ENCODE measurements at regions not wholly inside any gene's neighbourhood (a gene's known extent, or its start where the extent isn't known, plus 50 kb on each side); places are given as distances from the start of the nearest gene placed in this dataset.

DNA sequence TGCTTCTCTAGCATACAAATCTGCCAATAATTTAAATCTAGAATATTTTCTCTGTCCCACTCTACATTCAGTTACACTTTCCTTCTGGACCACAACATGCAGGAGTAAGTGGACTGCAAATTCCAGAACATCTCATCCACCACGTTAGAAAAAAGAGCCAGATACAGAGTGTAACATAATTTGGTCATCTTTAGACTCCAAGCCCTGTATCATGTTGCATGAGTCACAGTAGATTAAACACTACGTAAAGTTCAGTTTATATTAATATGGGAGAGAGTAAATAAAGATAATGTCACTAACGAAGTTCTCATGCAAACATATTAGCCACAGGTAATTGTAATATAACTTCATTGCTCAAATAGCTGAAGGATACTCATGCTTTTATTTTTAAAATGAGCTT, 327.0 kb downstream of the C6orf118 start:
- ATAC-seq (no peak), DNase-seq (ENCODE audit: extremely low read depth in 1 of 4, low spot score in 3 of 4) (no peak), FAIRE-seq (no peak)
- POLR2A ChIA-PET: no interaction called here
- Histone ChIP-seq H3K9me1 (ENCODE audit: control insufficient read depth, insufficient read depth, low read length) (no peaks in the 10 kb centered on the region), H3K9me3 (replicated peaks; ENCODE audit: control insufficient read depth, insufficient read depth, low read depth, low read length) (no peaks in the 10 kb centered on the region; the same call in 1 of the 2 replicates), H3K4me3 (no peak overlapping the region), H3K36me3 (ENCODE audit: control insufficient read depth, insufficient read depth, low read length) (no peaks in the 10 kb centered on the region), H3K4me2 (ENCODE audit: insufficient read depth, low read length) (no peak overlapping the region), H3K27me3 (ENCODE audit: control insufficient read depth in 2 of 2, insufficient read depth in 2 of 2, low read length in 2 of 2) (no peaks in the 10 kb centered on the region), H3K27ac (ENCODE audit: extremely low read depth, low read depth, low read length) (no peak overlapping the region), H3K79me2 (ENCODE audit: control insufficient read depth, insufficient read depth, low read length) (no peaks in the 10 kb centered on the region), H4K20me1 (replicated peaks; ENCODE audit: control insufficient read depth, insufficient read depth, low read length) (no peaks in the 10 kb centered on the region), H2AFZ (ENCODE audit: low read depth, low read length) (no peak overlapping the region), H3K9ac (ENCODE audit: insufficient read depth in 1 of 2, low read depth in 2 of 2, low read length in 2 of 2) (no peak overlapping the region), H3K4me1 (replicated peaks in 1 of 2; ENCODE audit: control insufficient read depth in 2 of 2, insufficient read depth in 2 of 2, low read length in 2 of 2) (no peaks in the 10 kb centered on the region)
- intact Hi-C loops (cut with micrococcal nuclease): no loop called here
- TF ChIP-seq ETV1 (tag; conservative IDR thresholded peaks at IDR 0.05; ENCODE audit: low read depth) (no peak), POLR2B (IDR thresholded peaks at IDR 0.05; ENCODE audit: low read depth, partially characterized antibody) (no peak), ZNF445 (CRISPR knock-in tag; IDR thresholded peaks at IDR 0.05; ENCODE audit: low read depth) (no peak)
- CTCF ChIA-PET (ENCODE audit: low intra/inter-chr PET ratio): no interaction called here
- 0% methylated on average over 3 of the region's 3 CpGs for WGBS (ENCODE audit: insufficient coverage, low coverage, missing lambda C conversion rate)
- in situ Hi-C loops (cut with MboI): no loop called here
- BruUV-seq (replicated peaks): no TSS peak

DNA sequence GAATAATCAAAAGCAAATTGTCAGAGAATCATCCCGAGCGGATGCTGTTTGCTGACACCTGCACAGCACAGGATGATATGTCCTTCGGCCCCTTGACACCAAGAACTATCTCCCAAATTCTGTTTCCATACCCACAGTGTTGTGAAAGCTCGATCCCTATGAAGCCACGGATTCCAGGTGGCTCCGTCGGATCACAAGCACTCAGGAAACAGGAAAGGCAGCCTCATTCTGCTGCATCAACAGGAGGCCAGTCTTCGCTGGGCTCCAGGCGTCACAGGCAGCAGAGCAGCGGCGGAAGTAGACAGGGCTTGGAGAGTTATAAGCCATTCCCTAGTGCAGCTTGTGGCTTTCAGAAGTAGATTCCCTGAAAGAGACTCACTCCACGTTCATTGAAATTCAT, 342.3 kb downstream of the C6orf118 start:
- ATAC-seq: no peak
- Histone ChIP-seq H3K79me2 (ENCODE audit: control insufficient read depth, insufficient read depth, low read length) (no peaks in the 10 kb centered on the region), H4K20me1 (replicated peaks; ENCODE audit: control insufficient read depth, insufficient read depth, low read length) (no peaks in the 10 kb centered on the region), H3K9ac (ENCODE audit: insufficient read depth in 1 of 2, low read depth in 2 of 2, low read length in 2 of 2) (no peak overlapping the region), H2AFZ (ENCODE audit: low read depth, low read length) (no peak overlapping the region), H3K4me2 (ENCODE audit: insufficient read depth, low read length) (no peak overlapping the region), H3K9me3 (replicated peaks; ENCODE audit: control insufficient read depth, insufficient read depth, low read depth, low read length) (no peaks in the 10 kb centered on the region; the same call in 1 of the 2 replicates), H3K27me3 (ENCODE audit: control insufficient read depth in 2 of 2, insufficient read depth in 2 of 2, low read length in 2 of 2) (no peaks in the 10 kb centered on the region), H3K36me3 (ENCODE audit: control insufficient read depth, insufficient read depth, low read length) (no peaks in the 10 kb centered on the region), H3K27ac (ENCODE audit: extremely low read depth, low read depth, low read length) (no peak overlapping the region), H3K9me1 (ENCODE audit: control insufficient read depth, insufficient read depth, low read length) (no peaks in the 10 kb centered on the region), H3K4me3 (no peak overlapping the region), H3K4me1 (replicated peaks in 1 of 2; ENCODE audit: control insufficient read depth in 2 of 2, insufficient read depth in 2 of 2, low read length in 2 of 2) (no peaks in the 10 kb centered on the region)
- no peak for DNase-seq (ENCODE audit: extremely low read depth in 1 of 4, low spot score in 3 of 4)
- in situ Hi-C loops (cut with MboI) (no loop called here), intact Hi-C loops (cut with micrococcal nuclease) (no loop called here)
- BruUV-seq (replicated peaks): no TSS peak
- ChIA-PET CTCF (ENCODE audit: low intra/inter-chr PET ratio) (no interaction called here), POLR2A (no interaction called here)
- TF ChIP-seq SMARCC2 (IDR thresholded peaks at IDR 0.05; ENCODE audit: low read depth): no peak
- no peak for TF ChIP-seq CHCHD3 (CRISPR knock-in tag; IDR thresholded peaks at IDR 0.05)
- TF ChIP-seq ZNF41 (CRISPR knock-in tag; conservative IDR thresholded peaks at IDR 0.05): no peak
- TF ChIP-seq, protein P1, sequence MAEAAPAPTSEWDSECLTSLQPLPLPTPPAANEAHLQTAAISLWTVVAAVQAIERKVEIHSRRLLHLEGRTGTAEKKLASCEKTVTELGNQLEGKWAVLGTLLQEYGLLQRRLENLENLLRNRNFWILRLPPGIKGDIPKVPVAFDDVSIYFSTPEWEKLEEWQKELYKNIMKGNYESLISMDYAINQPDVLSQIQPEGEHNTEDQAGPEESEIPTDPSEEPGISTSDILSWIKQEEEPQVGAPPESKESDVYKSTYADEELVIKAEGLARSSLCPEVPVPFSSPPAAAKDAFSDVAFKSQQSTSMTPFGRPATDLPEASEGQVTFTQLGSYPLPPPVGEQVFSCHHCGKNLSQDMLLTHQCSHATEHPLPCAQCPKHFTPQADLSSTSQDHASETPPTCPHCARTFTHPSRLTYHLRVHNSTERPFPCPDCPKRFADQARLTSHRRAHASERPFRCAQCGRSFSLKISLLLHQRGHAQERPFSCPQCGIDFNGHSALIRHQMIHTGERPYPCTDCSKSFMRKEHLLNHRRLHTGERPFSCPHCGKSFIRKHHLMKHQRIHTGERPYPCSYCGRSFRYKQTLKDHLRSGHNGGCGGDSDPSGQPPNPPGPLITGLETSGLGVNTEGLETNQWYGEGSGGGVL (CRISPR knock-in tag; IDR thresholded peaks at IDR 0.05): no peak
- TF ChIP-seq, protein P2, sequence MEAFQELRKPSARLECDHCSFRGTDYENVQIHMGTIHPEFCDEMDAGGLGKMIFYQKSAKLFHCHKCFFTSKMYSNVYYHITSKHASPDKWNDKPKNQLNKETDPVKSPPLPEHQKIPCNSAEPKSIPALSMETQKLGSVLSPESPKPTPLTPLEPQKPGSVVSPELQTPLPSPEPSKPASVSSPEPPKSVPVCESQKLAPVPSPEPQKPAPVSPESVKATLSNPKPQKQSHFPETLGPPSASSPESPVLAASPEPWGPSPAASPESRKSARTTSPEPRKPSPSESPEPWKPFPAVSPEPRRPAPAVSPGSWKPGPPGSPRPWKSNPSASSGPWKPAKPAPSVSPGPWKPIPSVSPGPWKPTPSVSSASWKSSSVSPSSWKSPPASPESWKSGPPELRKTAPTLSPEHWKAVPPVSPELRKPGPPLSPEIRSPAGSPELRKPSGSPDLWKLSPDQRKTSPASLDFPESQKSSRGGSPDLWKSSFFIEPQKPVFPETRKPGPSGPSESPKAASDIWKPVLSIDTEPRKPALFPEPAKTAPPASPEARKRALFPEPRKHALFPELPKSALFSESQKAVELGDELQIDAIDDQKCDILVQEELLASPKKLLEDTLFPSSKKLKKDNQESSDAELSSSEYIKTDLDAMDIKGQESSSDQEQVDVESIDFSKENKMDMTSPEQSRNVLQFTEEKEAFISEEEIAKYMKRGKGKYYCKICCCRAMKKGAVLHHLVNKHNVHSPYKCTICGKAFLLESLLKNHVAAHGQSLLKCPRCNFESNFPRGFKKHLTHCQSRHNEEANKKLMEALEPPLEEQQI (IDR thresholded peaks at IDR 0.05): no peak
- TF ChIP-seq, protein P3, sequence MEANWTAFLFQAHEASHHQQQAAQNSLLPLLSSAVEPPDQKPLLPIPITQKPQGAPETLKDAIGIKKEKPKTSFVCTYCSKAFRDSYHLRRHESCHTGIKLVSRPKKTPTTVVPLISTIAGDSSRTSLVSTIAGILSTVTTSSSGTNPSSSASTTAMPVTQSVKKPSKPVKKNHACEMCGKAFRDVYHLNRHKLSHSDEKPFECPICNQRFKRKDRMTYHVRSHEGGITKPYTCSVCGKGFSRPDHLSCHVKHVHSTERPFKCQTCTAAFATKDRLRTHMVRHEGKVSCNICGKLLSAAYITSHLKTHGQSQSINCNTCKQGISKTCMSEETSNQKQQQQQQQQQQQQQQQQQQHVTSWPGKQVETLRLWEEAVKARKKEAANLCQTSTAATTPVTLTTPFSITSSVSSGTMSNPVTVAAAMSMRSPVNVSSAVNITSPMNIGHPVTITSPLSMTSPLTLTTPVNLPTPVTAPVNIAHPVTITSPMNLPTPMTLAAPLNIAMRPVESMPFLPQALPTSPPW (CRISPR knock-in tag; IDR thresholded peaks at IDR 0.05): no peak
- TF ChIP-seq BRD4 (IDR thresholded peaks at IDR 0.05): no peak
- FAIRE-seq: no peak
- under 1% methylated on average over 12 of the region's 12 CpGs for WGBS (ENCODE audit: insufficient coverage, low coverage, missing lambda C conversion rate)

Data from K562 (cell line).